Cardiac fibroblast (primary cell): ENCODE measurements at regions not wholly inside any gene's neighbourhood (a gene's known extent, or its start where the extent isn't known, plus 50 kb on each side); places are given as distances from the start of the nearest gene placed in this dataset.

Source experiments
- DNase-seq, 2 donors: peaks; one replicate each; pipeline versions ENCODE4 v3.0.0 to v3.0.0-alpha.2; 2010; ENCODE audit warnings: low read depth in 2 of 2
- H3K4me3 ChIP-seq, 2 donors: replicated peaks in 1 of 2; 1 replicate in 1 of 2; 2 replicates in 1 of 2; pipeline ENCODE4 v1.5.1; 2011; ENCODE audit warnings: low read depth in 2 of 2, low read length in 2 of 2, mild to moderate bottlenecking in 2 of 2, moderate library complexity in 1 of 2
- TF ChIP-seq, protein P1 (sequence below): IDR thresholded peaks from one replicate; pipeline ENCODE4 v1.5.1; 2011; ENCODE audit warnings: low read depth, mild to moderate bottlenecking, low read length, inconsistent platforms

- DNase-seq: no peak
- no peak overlapping the region for H3K4me3 ChIP-seq
- TF ChIP-seq, protein P1, sequence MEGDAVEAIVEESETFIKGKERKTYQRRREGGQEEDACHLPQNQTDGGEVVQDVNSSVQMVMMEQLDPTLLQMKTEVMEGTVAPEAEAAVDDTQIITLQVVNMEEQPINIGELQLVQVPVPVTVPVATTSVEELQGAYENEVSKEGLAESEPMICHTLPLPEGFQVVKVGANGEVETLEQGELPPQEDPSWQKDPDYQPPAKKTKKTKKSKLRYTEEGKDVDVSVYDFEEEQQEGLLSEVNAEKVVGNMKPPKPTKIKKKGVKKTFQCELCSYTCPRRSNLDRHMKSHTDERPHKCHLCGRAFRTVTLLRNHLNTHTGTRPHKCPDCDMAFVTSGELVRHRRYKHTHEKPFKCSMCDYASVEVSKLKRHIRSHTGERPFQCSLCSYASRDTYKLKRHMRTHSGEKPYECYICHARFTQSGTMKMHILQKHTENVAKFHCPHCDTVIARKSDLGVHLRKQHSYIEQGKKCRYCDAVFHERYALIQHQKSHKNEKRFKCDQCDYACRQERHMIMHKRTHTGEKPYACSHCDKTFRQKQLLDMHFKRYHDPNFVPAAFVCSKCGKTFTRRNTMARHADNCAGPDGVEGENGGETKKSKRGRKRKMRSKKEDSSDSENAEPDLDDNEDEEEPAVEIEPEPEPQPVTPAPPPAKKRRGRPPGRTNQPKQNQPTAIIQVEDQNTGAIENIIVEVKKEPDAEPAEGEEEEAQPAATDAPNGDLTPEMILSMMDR: no peak
These were observed 251.6 kb upstream of the ZPLD1 start for GRCh38 chr3:102183186-102183585.

- no peak for DNase-seq
- H3K4me3 ChIP-seq: no peak overlapping the region
- TF ChIP-seq, protein P1: no peak
These were observed 251.2 kb upstream of the ZPLD1 start for GRCh38 chr3:102183623-102184022.

DNA sequence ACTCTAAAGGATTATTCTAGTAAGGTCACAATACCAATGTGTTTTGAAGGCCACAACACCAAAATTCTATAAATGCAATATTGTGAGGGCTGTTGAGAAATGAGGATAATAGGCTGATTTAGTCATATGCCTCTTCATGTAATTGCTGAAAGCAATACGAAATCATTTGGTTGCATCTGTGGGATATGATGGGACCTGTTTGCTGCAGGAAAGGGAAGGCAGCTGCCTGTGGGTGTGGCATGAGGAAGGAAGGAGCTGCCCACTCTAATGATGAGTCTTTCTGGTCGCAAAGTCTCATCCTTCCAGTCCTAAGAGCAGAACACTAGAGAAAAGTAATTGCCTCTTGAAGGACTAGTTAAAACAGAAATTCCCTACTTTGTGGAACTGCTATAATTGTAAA, 245.3 kb upstream of the ZPLD1 start:
- TF ChIP-seq, protein P1: no peak
- DNase-seq: no peak
- no peak overlapping the region for H3K4me3 ChIP-seq

DNA sequence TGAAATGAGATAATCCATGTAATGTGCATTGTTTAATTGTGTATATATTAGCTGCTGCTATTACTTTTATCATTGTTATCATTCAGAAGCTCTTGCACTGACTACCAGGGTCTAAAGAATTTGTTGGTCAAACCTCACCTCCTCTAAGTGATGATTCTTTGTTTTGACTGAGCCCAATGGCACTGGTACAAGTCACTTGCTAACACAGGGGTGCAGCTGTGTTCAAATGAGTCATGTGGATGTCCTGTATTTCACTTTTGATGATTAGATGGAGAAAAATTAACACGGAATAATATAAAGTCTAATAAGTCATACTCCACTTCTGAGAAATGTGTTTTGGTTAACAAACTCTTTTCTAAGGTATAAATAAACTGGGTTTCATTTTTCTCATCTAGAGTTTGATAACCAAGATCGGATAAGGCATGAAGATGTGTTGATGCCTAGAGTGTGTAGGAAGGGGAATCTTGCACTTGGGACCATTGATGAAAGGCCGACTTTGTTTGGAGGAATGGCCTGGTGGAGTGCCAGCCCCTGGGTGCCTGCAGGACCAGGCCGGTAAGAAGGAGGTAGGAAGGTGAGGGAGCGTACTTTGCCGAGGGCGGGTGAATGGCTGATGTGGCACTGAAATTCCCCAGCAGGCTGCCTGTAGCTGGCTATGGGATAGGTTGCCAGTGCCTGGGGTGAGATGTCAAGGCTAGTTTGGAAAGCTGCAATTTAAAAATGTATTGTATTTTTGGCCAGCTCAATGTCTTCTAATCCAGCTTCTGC, 244.7 kb upstream of the ZPLD1 start:
- TF ChIP-seq, protein P1: no peak
- peak in 1 of 2 donors; percentile 57 for DNase-seq
- H3K4me3 ChIP-seq: no peak overlapping the region

- TF ChIP-seq, protein P1: no peak
- DNase-seq: no peak
- no peak overlapping the region for H3K4me3 ChIP-seq
These were observed 242.2 kb upstream of the ZPLD1 start for GRCh38 chr3:102192575-102192974.

DNA sequence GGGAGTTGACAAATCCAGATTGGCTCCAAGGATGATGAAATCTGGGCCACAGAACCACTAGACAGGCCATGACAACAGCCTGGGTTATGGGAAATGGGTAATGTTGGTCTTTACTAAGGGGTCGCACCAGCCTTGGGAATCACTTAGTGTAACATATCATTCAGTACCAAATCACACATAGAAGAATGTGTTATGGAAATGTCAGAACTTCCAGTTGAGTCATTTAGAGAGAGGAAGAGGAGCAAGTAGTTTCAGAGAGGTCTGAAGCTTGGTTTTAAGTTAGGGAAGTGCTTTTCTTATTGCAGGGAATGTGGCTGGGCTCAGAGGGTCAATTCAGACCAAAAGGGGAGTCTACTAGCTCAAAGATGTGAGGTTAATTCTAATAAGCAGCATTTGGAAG, 241.6 kb upstream of the ZPLD1 start:
- no peak for DNase-seq
- no peak overlapping the region for H3K4me3 ChIP-seq
- TF ChIP-seq, protein P1: no peak

DNA sequence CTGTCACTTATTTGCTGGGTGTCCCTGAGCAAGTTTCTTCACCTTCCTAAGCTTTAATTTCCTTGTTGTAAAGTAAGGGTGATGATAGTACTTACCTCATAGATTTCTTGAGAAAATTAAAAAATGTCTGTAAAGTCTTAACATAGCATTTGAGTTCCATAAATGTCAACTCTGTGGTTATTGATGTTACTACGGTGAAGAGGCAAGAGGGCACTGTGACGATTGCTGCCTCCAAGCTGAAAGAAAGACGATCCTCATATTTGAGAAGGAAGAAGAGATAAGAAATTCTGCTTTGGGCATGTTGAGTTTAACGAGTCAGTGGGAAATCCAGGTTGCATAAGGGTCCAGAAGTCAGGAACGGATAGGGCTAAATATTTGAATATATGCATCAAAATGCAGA, 240.8 kb upstream of the ZPLD1 start:
- TF ChIP-seq, protein P1: no peak
- DNase-seq: no peak
- no peak overlapping the region for H3K4me3 ChIP-seq
